DLD1 (cell line): ENCODE measurements at regions not wholly inside any gene's neighbourhood (a gene's known extent, or its start where the extent isn't known, plus 50 kb on each side); places are given as distances from the start of the nearest gene placed in this dataset.

Experiments
- in situ Hi-C: cut with HindIII; loops from 2 replicates; pipeline ENCODE4 v1.10.0; 2017; ENCODE audit warnings: low sequenced_read_pairs

GRCh38 chr4:3670521-3671519, 95.4 kb upstream of the ADRA2C start:
- in situ Hi-C loops, result no loop called here

- in situ Hi-C loops, result no loop called here
These were observed 96.6 kb upstream of the ADRA2C start for GRCh38 chr4:3669553-3669949.

DNA sequence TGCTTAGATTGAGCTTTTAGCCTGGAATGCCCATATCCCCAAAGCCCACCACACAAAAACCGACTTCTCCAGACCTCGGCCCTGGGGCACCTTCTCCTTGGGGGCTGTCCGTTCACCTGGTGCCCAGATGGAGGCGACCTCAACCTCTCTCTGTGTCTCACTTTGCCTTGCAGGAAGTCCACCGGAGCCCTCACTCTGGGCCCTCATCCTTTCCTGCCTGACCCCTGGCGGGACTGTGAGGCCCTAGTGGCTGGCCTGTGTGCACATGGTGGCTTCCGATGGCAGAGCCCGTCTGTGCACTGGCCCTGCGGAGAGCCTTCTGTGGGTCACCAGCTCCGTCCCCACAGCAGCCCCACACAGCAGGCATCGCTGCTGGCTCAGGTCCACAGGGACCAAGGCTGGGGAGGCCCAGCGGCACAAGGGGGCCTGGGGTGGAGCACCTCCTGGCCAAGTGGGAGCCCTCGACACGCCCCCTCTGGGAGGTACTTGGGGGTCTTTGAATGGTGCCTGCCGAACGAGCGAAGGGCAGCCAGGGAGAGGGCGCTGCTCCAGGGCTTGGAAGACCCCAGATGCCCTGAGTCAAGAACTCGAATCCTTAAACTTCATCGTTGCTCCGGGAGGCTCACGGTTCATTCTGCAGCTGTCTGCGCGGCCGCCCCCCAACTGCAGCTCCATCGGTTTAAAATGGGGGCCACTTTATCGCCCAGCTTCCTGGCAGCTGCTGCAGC, 97.2 kb upstream of the ADRA2C start:
- in situ Hi-C loops, result no loop called here

DNA sequence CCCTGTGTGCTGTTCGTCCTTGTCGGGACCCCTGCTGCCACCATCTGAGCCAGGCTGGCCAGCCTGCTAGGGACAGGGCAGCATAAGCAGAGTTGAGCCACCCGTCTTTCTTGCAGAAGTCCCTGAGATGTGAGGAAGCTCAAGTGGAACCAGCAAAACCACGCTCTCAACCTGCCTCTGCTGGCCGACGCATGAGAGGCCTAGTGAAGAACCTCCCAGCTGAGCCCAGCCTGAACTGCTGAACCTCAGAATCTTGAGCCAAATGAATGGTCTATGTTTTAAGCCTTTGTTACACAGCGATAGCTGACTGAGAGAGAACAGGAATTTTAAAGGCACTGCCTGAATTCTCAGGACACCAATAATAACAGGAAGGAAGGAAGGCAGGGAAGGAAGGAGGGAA, 98.9 kb upstream of the ADRA2C start:
- in situ Hi-C loops, result no loop called here

GRCh38 chr4:3666263-3666662, 99.9 kb upstream of the ADRA2C start:
- in situ Hi-C loops, result no loop called here

DNA sequence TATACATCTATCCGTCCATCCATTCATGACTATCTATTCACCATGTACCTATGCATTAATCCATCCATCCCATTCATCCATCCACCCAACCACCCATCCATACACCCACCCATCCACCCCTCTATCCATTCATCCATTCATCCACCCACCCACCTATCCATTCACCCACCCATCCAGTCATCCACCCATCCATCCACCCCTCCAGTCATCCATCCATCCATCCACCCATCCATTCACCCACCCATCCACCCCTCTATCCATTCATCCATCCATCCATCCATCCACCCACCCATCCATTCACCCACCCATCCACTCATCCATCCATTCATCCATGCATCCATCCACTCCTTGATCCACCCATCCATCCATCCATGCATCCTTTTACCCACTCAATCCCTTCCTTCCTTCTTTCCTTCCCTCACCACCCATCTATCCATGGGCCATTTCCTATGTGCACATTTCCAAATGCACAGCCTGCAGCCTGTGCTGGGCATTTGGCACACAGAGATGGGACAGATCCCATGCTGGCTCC, 100.8 kb upstream of the ADRA2C start:
- in situ Hi-C loops, result no loop called here

DNA sequence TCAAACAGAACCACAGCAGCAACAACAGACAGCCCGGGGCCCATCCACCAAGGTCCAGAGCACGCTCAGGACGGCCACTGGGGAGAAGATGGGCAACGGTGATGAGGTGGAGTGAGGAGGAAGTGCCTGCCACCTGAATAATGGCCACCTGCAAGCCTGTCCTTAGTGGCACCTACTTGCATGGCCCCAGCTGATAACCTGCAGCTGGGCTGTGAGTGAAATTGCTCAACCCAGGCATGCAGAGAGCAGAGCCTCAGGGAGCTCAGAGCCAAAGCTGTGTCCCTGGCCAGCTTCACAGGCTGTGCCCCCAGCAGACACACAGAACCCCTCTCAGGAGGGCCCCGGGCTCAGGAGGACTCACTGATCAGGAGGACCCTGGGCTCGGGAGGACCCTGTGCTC, 102.4 kb upstream of the ADRA2C start:
- in situ Hi-C loops, result no loop called here

DNA sequence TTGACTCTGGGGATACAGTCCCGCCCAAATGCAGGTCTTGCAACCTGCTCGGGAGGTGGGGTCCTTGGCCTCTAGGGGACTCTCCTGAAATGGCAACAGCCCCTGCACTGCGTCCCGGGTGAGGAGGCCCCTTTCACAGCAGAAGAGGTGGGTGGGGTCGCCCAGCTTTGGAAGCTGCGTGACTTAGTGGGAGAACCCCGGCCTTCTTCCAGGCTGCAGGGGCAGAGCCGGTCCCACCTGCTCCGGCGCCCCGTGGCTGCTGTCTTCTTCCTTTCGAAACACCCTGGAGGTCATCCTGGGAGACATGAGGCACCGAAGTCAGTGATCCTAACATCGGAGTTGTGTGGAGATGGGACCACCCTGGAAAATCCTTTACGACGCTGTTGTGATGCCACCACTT, 103.7 kb upstream of the ADRA2C start:
- in situ Hi-C loops, result no loop called here

DNA sequence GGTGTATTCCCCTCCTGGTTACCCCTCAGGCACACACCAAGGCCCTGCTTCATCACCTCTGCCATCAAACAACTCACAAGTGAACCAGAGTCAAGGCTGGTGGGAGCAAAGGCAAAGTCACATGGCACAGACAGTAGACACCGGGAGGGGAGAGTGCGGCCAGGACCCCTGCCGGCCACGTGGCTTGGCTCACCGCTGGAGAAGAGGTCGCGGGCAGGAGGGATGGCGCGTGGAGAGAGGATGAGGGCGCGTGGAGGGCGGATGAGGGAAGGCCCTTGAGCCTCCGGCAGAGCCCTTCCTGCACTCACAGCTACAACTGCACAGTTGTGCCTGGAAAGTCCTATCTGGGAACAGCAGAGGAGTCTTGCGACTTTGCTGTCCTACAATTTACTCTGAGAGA, 104.2 kb upstream of the ADRA2C start:
- in situ Hi-C loops, result no loop called here

DNA sequence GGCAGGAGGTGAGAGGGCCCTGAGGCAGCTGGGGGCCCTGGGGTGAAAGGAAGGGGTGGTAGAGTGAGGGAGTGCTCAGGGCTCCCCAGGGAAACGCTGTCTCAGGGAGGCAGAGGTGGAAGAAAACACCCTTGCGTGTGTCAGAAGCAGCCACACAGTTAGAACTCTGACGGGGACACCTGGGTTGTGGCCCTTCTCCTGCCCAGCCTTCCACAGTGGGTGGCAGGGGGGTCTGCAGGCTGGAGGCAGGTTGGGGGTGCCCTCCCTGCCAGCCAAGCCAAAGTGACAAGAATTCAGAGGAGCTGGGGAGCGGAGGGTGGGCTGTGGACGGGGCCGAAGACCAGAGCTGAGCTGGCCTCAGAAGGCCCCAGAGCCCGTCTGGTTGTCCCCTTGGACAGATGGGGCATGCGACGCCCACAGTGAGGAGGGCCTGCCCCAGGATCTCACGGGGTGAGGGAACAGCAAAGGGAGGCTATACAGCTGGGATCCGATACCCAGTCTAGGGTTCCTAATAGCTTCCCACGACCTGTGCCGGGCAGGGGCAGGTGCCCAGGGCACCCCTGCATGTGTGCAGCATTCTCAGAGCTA, 105.2 kb upstream of the ADRA2C start:
- in situ Hi-C loops, result no loop called here

- in situ Hi-C loops, result no loop called here
These were observed 105.9 kb upstream of the ADRA2C start for GRCh38 chr4:3660086-3660927.

GRCh38 chr4:3659131-3659530, 107.1 kb upstream of the ADRA2C start:
- in situ Hi-C loops, result no loop called here

- in situ Hi-C loops, result no loop called here
These were observed 107.7 kb upstream of the ADRA2C start for GRCh38 chr4:3658530-3658913.

GRCh38 chr4:3657902-3658529, 108.2 kb upstream of the ADRA2C start:
- in situ Hi-C loops, result no loop called here

DNA sequence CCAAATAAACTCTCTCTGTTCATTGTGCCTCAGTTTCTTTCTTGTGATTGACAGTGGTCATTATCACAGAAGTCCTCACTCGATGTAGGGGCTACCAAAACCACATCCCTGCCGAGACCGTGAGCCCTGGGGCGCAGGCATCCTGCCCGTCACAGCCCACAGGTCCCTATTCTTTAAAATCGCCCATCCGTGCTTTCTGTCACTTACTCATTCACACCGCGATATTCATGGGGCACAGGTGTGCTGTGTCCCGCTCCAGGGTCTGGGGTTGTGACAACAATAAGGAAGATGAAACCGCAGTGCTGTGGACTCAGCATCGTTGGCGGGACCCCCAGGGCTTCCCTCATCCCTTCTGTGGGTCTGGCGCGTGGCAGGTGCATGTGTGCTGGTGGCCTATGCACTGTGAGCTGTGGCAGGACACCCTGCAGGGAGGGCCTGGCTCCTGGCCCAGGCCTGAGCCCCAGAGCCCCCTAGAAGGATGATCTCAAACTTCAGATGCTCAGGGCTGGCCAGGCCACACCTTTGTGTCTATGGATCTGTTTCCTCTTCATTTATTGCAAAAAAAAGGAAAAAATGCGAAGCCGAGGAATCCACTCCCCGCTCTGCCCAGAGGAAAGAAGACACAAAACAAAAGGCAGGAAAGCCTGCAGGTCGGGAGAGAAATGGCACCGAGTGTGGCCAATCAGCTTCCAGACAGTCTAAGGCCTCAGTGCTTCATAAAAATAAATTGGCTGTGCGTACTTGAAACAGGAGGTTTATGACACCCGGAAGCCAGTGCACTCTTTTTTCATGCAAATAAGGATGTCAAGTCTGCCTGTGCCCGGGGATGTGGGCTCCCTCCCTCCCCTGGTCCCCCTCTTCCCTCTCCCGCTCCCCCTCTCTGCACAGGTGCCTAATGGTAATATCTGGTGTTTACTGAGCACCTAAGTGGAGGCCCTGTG, 109.5 kb upstream of the ADRA2C start:
- in situ Hi-C loops, result no loop called here

GRCh38 chr4:3655963-3656362, 110.2 kb upstream of the ADRA2C start:
- in situ Hi-C loops, result no loop called here

GRCh38 chr4:3655485-3655884, 110.7 kb upstream of the ADRA2C start:
- in situ Hi-C loops, result no loop called here

DNA sequence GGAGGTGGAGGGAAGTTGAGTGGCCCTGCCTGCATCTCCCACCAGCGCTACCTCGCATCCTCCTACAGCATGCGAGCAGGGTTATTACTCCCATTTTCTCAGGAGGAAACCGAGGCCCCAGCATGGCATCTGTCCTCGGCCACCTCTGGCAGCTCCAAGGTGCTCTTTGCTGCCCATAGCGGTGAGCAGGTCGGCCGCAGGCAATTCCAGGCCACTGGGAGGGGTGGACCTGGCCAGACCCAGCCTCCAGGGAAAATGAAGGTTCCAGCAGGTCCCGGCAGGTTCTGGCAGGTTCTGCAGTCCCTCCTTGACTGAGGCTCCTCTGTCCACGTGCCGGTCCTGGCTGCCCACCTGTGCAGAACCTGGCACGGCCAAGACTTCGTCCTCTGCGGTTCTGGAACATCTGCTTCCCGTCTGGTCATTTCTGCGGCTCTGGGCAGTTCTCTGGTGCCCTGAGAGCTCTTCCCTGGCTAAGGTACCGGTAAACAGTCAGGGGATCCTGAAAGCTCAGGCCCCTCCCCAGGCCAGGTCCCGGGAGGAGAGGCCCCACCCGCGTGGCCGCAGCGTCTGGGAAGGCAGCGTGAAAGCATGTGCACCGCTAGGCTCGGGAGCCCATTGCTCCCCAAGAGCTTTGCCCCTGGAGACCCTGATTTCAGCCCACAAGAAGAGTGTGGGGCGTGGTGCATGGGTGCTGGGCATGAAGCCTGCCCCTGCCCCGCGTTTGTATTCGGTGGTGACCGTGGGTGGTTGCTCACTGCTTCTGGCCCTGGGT, 112.0 kb upstream of the ADRA2C start:
- in situ Hi-C loops, result no loop called here
